Neutrophil (primary cell): ENCODE measurements at regions not wholly inside any gene's neighbourhood (a gene's known extent, or its start where the extent isn't known, plus 50 kb on each side); places are given as distances from the start of the nearest gene placed in this dataset.

Source experiments
- H3K27ac ChIP-seq: fragments of 200-600 bp; sonication (generic); 2 replicates; pipeline ENCODE4 v1.5.1; 2016; ENCODE audit warnings: mild to moderate bottlenecking, moderate library complexity
- H3K27me3 ChIP-seq: fragments of 200-600 bp; sonication (generic); 2 replicates; pipeline ENCODE4 v1.6.0; 2016; ENCODE audit warnings: mild to moderate bottlenecking
- H3K36me3 ChIP-seq: fragments of 200-600 bp; sonication (generic); 2 replicates; pipeline ENCODE4 v1.5.1; 2017
- H3K4me1 ChIP-seq, 2 experiments: fragments of 200-600 bp in 1 of 2; sonication (generic) in 1 of 2; 1 replicate in 1 of 2; 2 replicates in 1 of 2; pipeline versions ENCODE4 v1.5.1 to v1.6.1; 2013 to 2016; ENCODE audit warnings: low read depth in 1 of 2, low read length in 1 of 2, mild to moderate bottlenecking in 1 of 2, moderate library complexity in 1 of 2; ENCODE audit not compliant: control insufficient read depth in 1 of 2, insufficient read depth in 1 of 2
- H3K4me3 ChIP-seq, 2 experiments: fragments of 200-600 bp in 1 of 2; sonication (generic) in 1 of 2; 1 replicate in 1 of 2; 2 replicates in 1 of 2; pipeline ENCODE4 v1.5.1; 2013 to 2016; ENCODE audit warnings: low read depth in 1 of 2, low read length in 1 of 2, mild to moderate bottlenecking in 1 of 2, moderate library complexity in 1 of 2
- H3K9me3 ChIP-seq: fragments of 200-600 bp; sonication (generic); 2 replicates; pipeline ENCODE4 v1.5.1; 2016
- CTCF ChIP-seq: fragments of 200-600 bp; sonication (generic); IDR thresholded peaks from 2 replicates; pipeline ENCODE4 v1.5.1; 2016; ENCODE audit warnings: antibody characterized with exemption

DNA sequence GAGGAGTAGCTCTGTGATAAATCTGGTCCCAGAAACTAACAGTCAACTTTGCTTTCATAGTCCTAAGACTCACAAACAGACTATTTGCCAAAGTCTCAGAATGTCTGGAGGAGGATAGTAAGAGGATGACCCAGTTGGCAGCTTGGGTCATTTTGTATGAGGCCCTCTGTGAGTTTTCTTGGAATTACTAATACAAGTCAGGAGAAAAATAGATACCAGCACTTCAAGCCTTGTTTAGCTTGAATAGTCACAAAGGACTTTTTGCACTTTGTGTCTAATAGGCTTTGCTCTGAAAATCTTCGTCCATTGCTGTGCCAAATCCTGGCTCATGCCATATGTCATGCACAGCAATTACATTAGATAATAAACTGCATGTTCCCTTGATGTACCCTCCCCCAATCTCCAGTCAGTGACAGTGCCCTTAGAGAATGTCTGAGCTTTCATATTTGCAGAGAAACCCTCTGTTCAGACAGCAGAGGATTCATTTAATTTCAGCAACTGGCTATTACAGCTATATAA, 612.8 kb downstream of the CSNK1G3 start:
- Histone ChIP-seq H3K27ac (no peak overlapping the region), H3K36me3 (no peaks in the 10 kb centered on the region), H3K27me3 (no peaks in the 10 kb centered on the region), H3K4me3 (no peak overlapping the region), H3K9me3 (peaks cover 2% of the 10 kb centered on the region), H3K4me1 (no peaks in the 10 kb centered on the region)
- no peak for TF ChIP-seq CTCF

DNA sequence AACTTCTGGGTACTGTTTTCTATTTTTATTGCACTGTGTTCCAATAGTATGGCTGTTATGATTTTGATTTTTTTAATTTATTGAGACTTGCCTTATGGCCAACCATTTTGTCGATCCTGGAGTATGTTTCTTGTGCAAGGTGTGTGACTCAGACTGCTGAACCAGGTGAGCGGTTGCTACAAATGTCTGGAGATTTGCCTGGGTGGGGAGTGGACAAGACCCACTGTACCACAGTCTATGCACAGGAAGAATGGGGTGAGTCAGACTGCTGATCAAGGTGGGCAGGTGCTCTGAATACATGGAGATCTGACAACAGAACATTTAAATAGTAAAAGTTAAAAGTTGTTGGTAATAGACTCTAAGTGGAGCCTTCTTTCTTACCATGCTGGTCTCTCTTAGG, 609.2 kb downstream of the CSNK1G3 start:
- no peaks in the 10 kb centered on the region for H3K27me3 ChIP-seq
- TF ChIP-seq CTCF = no peak
- no peaks in the 10 kb centered on the region for H3K9me3 ChIP-seq

GRCh38 chr5:124114911-124115310, 602.9 kb downstream of the CSNK1G3 start:
- no peak overlapping the region for H3K27ac ChIP-seq
- H3K9me3 ChIP-seq = no peaks in the 10 kb centered on the region
- H3K36me3 ChIP-seq = no peaks in the 10 kb centered on the region
- no peaks in the 10 kb centered on the region for H3K27me3 ChIP-seq
- no peak for TF ChIP-seq CTCF
- H3K4me1 ChIP-seq = no peaks in the 10 kb centered on the region
- no peak overlapping the region for H3K4me3 ChIP-seq

More for the DNA sequence above, 609.2 kb downstream of the CSNK1G3 start:
- Histone ChIP-seq H3K27ac (no peak overlapping the region), H3K4me1 (no peaks in the 10 kb centered on the region), H3K4me3 (no peak overlapping the region), H3K36me3 (no peaks in the 10 kb centered on the region)

DNA sequence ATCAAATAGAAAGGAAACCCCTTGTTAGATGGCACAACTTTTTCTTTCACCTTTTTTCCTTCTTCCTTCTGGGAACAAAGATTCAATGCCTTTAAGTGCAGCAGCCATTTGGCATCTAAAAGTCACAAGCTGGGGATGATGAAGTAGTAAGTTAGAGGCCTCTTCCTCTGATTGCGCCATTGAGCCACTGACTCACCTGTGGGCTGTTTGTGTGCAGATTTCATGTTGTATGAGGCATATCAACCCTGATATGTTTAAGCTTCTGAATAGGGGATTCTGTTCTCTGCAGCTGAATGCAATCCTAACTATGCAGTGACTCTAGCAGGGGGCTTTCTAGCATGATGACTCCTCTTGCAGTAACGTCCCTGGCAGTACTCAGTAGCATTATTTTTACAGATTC, 599.9 kb downstream of the CSNK1G3 start:
- no peak for TF ChIP-seq CTCF
- no peaks in the 10 kb centered on the region for H3K4me1 ChIP-seq
- no peaks in the 10 kb centered on the region for H3K9me3 ChIP-seq
- no peak overlapping the region for H3K4me3 ChIP-seq
- H3K27me3 ChIP-seq = no peaks in the 10 kb centered on the region
- no peaks in the 10 kb centered on the region for H3K36me3 ChIP-seq
- H3K27ac ChIP-seq = no peak overlapping the region

- no peak overlapping the region for H3K27ac ChIP-seq
- no peak for TF ChIP-seq CTCF
- H3K9me3 ChIP-seq = no peaks in the 10 kb centered on the region
- no peak overlapping the region for H3K4me3 ChIP-seq
- H3K4me1 ChIP-seq = no peaks in the 10 kb centered on the region
- H3K27me3 ChIP-seq = no peaks in the 10 kb centered on the region
- H3K36me3 ChIP-seq = no peaks in the 10 kb centered on the region
Observed at GRCh38 chr5:124110942-124111341, 599.0 kb downstream of the CSNK1G3 start.

GRCh38 chr5:124105326-124105725, 593.3 kb downstream of the CSNK1G3 start:
- no peak overlapping the region for H3K27ac ChIP-seq
- H3K27me3 ChIP-seq = no peaks in the 10 kb centered on the region
- no peak for TF ChIP-seq CTCF
- no peaks in the 10 kb centered on the region for H3K9me3 ChIP-seq
- H3K4me1 ChIP-seq = no peaks in the 10 kb centered on the region
- no peaks in the 10 kb centered on the region for H3K36me3 ChIP-seq
- no peak overlapping the region for H3K4me3 ChIP-seq
